A673 (cell line): ENCODE measurements at regions not wholly inside any gene's neighbourhood (a gene's known extent, or its start where the extent isn't known, plus 50 kb on each side); places are given as distances from the start of the nearest gene placed in this dataset.

ENCODE experiments used
- BruUV-seq: library from RNA; stranded (reverse); fragments of 400-500 nt; replicated peaks from 2 replicates; lab custom pipeline; 2021; lab: Mats Ljungman, UMichigan
- CTCF ChIA-PET: fragments of 300-600 bp; sonication (Branson Sonifier 250); formaldehyde crosslinking; loops from one replicate; lab custom pipeline; 2022; ENCODE audit warnings: antibody characterized with exemption; lab: Charles Lee
- POLR2A ChIA-PET: fragments of 300-600 bp; sonication (Branson Sonifier 250); formaldehyde crosslinking; loops from one replicate; lab custom pipeline; 2022; ENCODE audit warnings: antibody characterized with exemption; ENCODE audit not compliant: low non-redundant PET; lab: Charles Lee
- DNase-seq: peaks from one replicate; pipeline ENCODE4 v3.0.0-alpha.2; 2015; ENCODE audit warnings: low spot score
- H3K27ac ChIP-seq: fragments of 200-600 bp; sonication (generic); 2 replicates; pipeline ENCODE4 v1.5.1; 2016; ENCODE audit warnings: mixed run types, low read depth, mild to moderate bottlenecking, mixed read lengths, antibody characterized with exemption, low read length; ENCODE audit not compliant: poor library complexity, severe bottlenecking
- H3K27me3 ChIP-seq: fragments of 200-600 bp; sonication (generic); replicated peaks from 2 replicates; pipeline ENCODE4 v1.6.1; 2017; ENCODE audit warnings: mixed run types, low read depth, mild to moderate bottlenecking, mixed read lengths, antibody characterized with exemption, low read length; ENCODE audit not compliant: insufficient read depth, poor library complexity
- H3K36me3 ChIP-seq: fragments of 200-600 bp; sonication (generic); 2 replicates; pipeline ENCODE4 v1.6.1; 2016; ENCODE audit warnings: mixed run types, mild to moderate bottlenecking, mixed read lengths, antibody characterized with exemption, low read length; ENCODE audit not compliant: insufficient read depth, poor library complexity, severe bottlenecking
- H3K4me1 ChIP-seq: fragments of 200-600 bp; sonication (generic); 2 replicates; pipeline ENCODE4 v1.6.1; 2017; ENCODE audit warnings: mixed run types, mild to moderate bottlenecking, mixed read lengths, antibody characterized with exemption, low read length; ENCODE audit not compliant: insufficient read depth, poor library complexity, severe bottlenecking
- H3K4me3 ChIP-seq: fragments of 200-600 bp; sonication (generic); 2 replicates; pipeline ENCODE4 v1.5.1; 2016; ENCODE audit warnings: low read depth, mixed run types, mild to moderate bottlenecking, mixed read lengths, low read length; ENCODE audit not compliant: poor library complexity, severe bottlenecking
- H3K9me3 ChIP-seq: fragments of 200-600 bp; sonication (generic); 2 replicates; pipeline ENCODE4 v1.6.1; 2016; ENCODE audit warnings: mixed run types, low read depth, mild to moderate bottlenecking, mixed read lengths, antibody characterized with exemption, low read length; ENCODE audit not compliant: poor library complexity, severe bottlenecking
- EZH2 ChIP-seq: fragments of 200-600 bp; sonication (generic); IDR thresholded peaks from 2 replicates; pipeline ENCODE4 v1.6.1; 2017; ENCODE audit warnings: borderline replicate concordance, low read depth, mild to moderate bottlenecking, mixed read lengths, antibody characterized with exemption, low read length; ENCODE audit not compliant: poor library complexity, severe bottlenecking
- intact Hi-C: fragments of 100-400 bp; cut with micrococcal nuclease; formaldehyde crosslinking; loops from one replicate; pipeline ENCODE4 v1.10.0; 2022; ENCODE audit not compliant: unreplicated experiment
- TF ChIP-seq, protein P1 (sequence below): fragments of 300-800, 200-600 bp; sonication (generic); conservative IDR thresholded peaks from 2 replicates; pipeline ENCODE4 v1.5.1; 2017; ENCODE audit warnings: low read depth, mild to moderate bottlenecking, antibody characterized with exemption, low read length, moderate library complexity, mixed read lengths

DNA sequence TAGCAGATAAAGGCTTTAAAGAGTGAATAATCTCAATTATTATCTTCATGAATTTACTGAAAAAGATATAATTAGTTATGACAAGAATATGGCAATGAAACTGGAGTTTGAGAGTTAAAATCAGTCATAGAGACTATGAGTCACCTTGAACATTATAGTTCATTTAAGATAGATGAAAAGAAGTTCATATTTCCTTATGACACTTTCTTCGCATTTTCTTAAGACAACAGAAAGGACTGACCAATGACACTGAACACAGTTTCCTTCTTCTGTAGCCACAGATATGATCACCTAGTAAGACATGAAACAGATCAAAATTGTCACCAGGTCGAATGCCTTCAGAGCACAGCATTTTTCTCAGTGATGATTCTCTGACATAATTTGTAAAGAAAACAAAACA is 202.1 kb downstream of the KLF12 start:
- Histone ChIP-seq H3K9me3 (no peaks in the 10 kb centered on the region), H3K27me3 (no peaks in the 10 kb centered on the region), H3K4me3 (no peak overlapping the region), H3K27ac (no peak overlapping the region), H3K36me3 (no peaks in the 10 kb centered on the region), H3K4me1 (peaks cover 12% of the 10 kb centered on the region)
- ChIA-PET CTCF (no interaction called here), POLR2A (no interaction called here)
- TF ChIP-seq EZH2, result no peak
- TF ChIP-seq, protein P1, sequence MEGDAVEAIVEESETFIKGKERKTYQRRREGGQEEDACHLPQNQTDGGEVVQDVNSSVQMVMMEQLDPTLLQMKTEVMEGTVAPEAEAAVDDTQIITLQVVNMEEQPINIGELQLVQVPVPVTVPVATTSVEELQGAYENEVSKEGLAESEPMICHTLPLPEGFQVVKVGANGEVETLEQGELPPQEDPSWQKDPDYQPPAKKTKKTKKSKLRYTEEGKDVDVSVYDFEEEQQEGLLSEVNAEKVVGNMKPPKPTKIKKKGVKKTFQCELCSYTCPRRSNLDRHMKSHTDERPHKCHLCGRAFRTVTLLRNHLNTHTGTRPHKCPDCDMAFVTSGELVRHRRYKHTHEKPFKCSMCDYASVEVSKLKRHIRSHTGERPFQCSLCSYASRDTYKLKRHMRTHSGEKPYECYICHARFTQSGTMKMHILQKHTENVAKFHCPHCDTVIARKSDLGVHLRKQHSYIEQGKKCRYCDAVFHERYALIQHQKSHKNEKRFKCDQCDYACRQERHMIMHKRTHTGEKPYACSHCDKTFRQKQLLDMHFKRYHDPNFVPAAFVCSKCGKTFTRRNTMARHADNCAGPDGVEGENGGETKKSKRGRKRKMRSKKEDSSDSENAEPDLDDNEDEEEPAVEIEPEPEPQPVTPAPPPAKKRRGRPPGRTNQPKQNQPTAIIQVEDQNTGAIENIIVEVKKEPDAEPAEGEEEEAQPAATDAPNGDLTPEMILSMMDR, result no peak
- DNase-seq, result no peak
- BruUV-seq, result no TSS peak
- intact Hi-C loops, result loop anchor here (10.0 kb wide), 1 partner anchor 167 kb away; no protein-coding TSS in a partner anchor

DNA sequence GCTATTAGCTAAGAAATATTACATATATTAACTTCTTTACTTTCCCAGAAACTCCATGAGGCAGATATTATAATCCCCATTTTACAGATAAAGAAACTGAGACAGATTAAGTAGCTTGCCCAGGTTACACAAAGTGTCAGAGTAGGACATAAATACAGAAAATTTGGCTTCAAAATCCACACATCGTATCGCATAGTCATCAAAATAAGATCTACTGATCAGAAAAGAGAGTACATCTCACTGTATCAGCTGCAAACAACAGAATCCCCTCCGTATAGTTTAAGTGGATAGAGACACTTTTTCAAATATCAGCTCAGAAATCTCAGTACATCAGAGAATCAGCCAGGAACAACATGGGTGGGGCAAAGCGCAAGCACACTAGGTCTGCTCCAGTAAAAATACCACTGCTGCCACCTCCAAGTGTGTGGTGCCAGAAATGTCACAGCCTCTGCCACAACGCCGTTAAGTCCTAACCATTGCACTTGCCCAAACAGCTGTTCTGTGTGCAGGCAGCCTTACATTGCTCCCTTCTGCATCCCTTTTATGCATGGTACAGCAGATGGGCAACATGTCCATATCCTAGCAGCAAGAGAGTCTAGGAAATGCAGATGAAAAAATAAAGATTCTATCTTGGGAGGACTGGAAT is 204.8 kb downstream of the KLF12 start:
- ChIA-PET CTCF (interaction anchor here (0.6 kb wide), 1 partner anchor 126 kb away, joined by 3 read pairs; no protein-coding TSS in a partner anchor), POLR2A (no interaction called here)
- intact Hi-C loops, result no loop called here
- BruUV-seq, result no TSS peak
- no peak for TF ChIP-seq EZH2
- TF ChIP-seq, protein P1, result no peak
- no peaks in the 10 kb centered on the region for H3K36me3 ChIP-seq
- no peak overlapping the region for H3K27ac ChIP-seq
- no peaks in the 10 kb centered on the region for H3K9me3 ChIP-seq
- no peaks in the 10 kb centered on the region for H3K27me3 ChIP-seq
- no peak for DNase-seq
- H3K4me3 ChIP-seq, result no peak overlapping the region
- peaks cover 9% of the 10 kb centered on the region for H3K4me1 ChIP-seq

DNA sequence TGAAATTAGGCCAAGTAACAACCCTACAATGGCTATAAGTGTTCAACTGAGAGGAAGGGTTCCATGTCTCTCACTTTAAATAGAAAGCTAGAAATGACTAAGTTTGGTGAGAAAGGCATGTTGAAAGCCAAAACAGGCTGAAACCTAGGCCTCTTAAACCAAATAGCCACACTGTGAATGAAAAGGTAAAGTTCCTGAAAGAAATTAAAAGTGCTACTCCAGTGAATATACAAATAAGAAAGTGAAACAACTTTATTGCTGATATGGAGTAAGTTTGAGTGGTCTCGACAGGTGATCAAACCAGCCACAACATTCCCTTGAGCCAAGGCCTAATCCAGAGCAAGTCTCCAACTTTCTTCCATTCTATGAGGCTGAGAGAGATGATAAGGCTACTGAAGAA is 209.6 kb downstream of the KLF12 start:
- intact Hi-C loops, result no loop called here
- H3K4me3 ChIP-seq, result no peak overlapping the region
- H3K27ac ChIP-seq, result no peak overlapping the region
- ChIA-PET POLR2A (no interaction called here), CTCF (no interaction called here)
- no peaks in the 10 kb centered on the region for H3K36me3 ChIP-seq
- DNase-seq, result no peak
- TF ChIP-seq, protein P1, result no peak
- TF ChIP-seq EZH2, result no peak
- no TSS peak for BruUV-seq
- no peaks in the 10 kb centered on the region for H3K9me3 ChIP-seq
- no peaks in the 10 kb centered on the region for H3K27me3 ChIP-seq
- H3K4me1 ChIP-seq, result no peaks in the 10 kb centered on the region
